Right atrium auricular region (tissue), 2 donors: ENCODE measurements at regions not wholly inside any gene's neighbourhood (a gene's known extent, or its start where the extent isn't known, plus 50 kb on each side); places are given as distances from the start of the nearest gene placed in this dataset.

ENCODE experiments used
- DNase-seq: peaks from one replicate; pipeline ENCODE4 v3.0.0-alpha.2; 2019; ENCODE audit warnings: low spot score
- H3K27ac ChIP-seq, 2 donors: fragments of 200-600 bp; sonication (generic); 1 replicate in 1 of 2; 2 replicates in 1 of 2; pipeline ENCODE4 v1.5.1; 2016 to 2019
- H3K27me3 ChIP-seq, 2 donors: fragments of 200-600 bp; sonication (generic); one replicate each; pipeline versions ENCODE4 v1.5.1 to v1.6.0; 2017 to 2019
- H3K36me3 ChIP-seq: fragments of 200-600 bp; sonication (generic); one replicate; pipeline ENCODE4 v1.5.1; 2016
- H3K4me1 ChIP-seq, 2 donors: fragments of 200-600 bp; sonication (generic); one replicate each; pipeline versions ENCODE4 v1.5.1 to v1.6.0; 2017 to 2019
- H3K4me3 ChIP-seq, 2 donors: fragments of 200-600 bp; sonication (generic); 1 replicate in 1 of 2; 2 replicates in 1 of 2; pipeline ENCODE4 v1.5.1; 2017 to 2019; ENCODE audit warnings: mild to moderate bottlenecking in 1 of 2, moderate library complexity in 1 of 2
- H3K9me3 ChIP-seq, 2 donors: fragments of 200-600 bp; sonication (generic); one replicate each; pipeline ENCODE4 v1.5.1; 2019
- TF ChIP-seq, protein P1 (sequence below), 2 donors: fragments of 200-600 bp; sonication (generic); IDR thresholded peaks; one replicate each; pipeline ENCODE4 v1.5.1; 2019; ENCODE audit warnings: antibody characterized with exemption in 2 of 2

- no peaks in the 10 kb centered on the region for H3K27me3 ChIP-seq
- no peak overlapping the region for H3K4me3 ChIP-seq
- no peaks in the 10 kb centered on the region for H3K36me3 ChIP-seq
- H3K27ac ChIP-seq, result no peak overlapping the region
- no peak for DNase-seq
- no peaks in the 10 kb centered on the region for H3K4me1 ChIP-seq
- TF ChIP-seq, protein P1, sequence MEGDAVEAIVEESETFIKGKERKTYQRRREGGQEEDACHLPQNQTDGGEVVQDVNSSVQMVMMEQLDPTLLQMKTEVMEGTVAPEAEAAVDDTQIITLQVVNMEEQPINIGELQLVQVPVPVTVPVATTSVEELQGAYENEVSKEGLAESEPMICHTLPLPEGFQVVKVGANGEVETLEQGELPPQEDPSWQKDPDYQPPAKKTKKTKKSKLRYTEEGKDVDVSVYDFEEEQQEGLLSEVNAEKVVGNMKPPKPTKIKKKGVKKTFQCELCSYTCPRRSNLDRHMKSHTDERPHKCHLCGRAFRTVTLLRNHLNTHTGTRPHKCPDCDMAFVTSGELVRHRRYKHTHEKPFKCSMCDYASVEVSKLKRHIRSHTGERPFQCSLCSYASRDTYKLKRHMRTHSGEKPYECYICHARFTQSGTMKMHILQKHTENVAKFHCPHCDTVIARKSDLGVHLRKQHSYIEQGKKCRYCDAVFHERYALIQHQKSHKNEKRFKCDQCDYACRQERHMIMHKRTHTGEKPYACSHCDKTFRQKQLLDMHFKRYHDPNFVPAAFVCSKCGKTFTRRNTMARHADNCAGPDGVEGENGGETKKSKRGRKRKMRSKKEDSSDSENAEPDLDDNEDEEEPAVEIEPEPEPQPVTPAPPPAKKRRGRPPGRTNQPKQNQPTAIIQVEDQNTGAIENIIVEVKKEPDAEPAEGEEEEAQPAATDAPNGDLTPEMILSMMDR (IDR thresholded peaks at IDR 0.05), result no peak
- H3K9me3 ChIP-seq, result no peaks in the 10 kb centered on the region
Measured at GRCh38 chr14:78104655-78105054, 65.5 kb upstream of the NRXN3 start.

- Histone ChIP-seq H3K27ac (no peak overlapping the region), H3K9me3 (no peaks in the 10 kb centered on the region), H3K4me3 (no peak overlapping the region), H3K27me3 (no peaks in the 10 kb centered on the region), H3K36me3 (no peaks in the 10 kb centered on the region), H3K4me1 (no peaks in the 10 kb centered on the region)
- TF ChIP-seq, protein P1 (IDR thresholded peaks at IDR 0.05), result no peak
- no peak for DNase-seq
Measured at GRCh38 chr14:78106381-78106780, 63.8 kb upstream of the NRXN3 start.

DNA sequence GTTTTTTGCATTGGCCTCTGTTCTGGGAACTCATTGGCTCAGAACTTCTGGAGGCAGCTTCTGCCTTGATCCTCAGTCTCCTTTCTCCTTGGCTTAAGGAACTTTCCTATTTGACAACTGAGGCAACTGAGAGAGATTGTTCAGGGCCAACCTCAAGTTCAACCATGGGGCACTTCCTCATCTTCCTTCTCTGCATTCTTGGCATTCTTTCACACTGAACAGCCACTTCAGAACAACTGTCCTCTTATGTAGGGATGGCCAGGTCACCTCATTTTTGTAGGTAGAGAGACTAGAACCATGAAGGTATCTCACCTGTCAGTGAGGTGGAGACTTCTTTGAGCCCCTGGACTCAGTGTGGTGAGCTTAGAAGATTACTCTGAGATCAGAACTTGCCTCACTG lies 63.0 kb upstream of the NRXN3 start:
- no peaks in the 10 kb centered on the region for H3K27me3 ChIP-seq
- no peak overlapping the region for H3K4me3 ChIP-seq
- no peak for DNase-seq
- no peaks in the 10 kb centered on the region for H3K9me3 ChIP-seq
- no peaks in the 10 kb centered on the region for H3K36me3 ChIP-seq
- TF ChIP-seq, protein P1 (IDR thresholded peaks at IDR 0.05), result no peak
- H3K27ac ChIP-seq, result no peak overlapping the region
- no peaks in the 10 kb centered on the region for H3K4me1 ChIP-seq

DNA sequence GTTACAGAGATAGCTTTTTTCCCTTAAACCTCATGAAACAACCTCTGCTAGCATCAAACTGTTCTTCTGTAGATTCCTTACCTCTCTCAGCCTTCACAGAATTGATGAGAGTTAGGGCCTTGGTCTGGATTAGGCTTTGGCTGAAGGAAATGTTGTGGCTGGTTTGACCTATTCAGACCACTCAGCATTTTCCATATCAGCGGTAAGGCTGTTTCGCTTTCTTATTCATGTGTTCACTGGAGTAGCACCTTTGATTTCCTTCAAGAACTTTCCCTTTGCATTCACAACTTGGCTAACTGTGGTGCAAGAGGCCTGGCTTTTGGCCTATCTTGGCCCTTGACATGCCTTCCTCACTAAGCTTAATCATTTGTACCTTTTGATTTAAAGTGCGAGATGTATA lies 50.7 kb upstream of the NRXN3 start:
- Histone ChIP-seq H3K4me3 (no peak overlapping the region), H3K27me3 (no peaks in the 10 kb centered on the region), H3K4me1 (no peaks in the 10 kb centered on the region), H3K27ac (no peak overlapping the region), H3K9me3 (peaks cover 0 to 8% of the 10 kb centered on the region in 2 donors), H3K36me3 (no peaks in the 10 kb centered on the region)
- TF ChIP-seq, protein P1 (IDR thresholded peaks at IDR 0.05), result no peak
- no peak for DNase-seq
